Limb (tissue), 2 donors: ENCODE measurements at regions not wholly inside any gene's neighbourhood (a gene's known extent, or its start where the extent isn't known, plus 50 kb on each side); places are given as distances from the start of the nearest gene placed in this dataset.

Source experiments
- DNase-seq, 2 donors: peaks; one replicate each; pipeline ENCODE4 v3.0.0-alpha.2; 2016; ENCODE audit errors: extremely low spot score in 2 of 2

DNA sequence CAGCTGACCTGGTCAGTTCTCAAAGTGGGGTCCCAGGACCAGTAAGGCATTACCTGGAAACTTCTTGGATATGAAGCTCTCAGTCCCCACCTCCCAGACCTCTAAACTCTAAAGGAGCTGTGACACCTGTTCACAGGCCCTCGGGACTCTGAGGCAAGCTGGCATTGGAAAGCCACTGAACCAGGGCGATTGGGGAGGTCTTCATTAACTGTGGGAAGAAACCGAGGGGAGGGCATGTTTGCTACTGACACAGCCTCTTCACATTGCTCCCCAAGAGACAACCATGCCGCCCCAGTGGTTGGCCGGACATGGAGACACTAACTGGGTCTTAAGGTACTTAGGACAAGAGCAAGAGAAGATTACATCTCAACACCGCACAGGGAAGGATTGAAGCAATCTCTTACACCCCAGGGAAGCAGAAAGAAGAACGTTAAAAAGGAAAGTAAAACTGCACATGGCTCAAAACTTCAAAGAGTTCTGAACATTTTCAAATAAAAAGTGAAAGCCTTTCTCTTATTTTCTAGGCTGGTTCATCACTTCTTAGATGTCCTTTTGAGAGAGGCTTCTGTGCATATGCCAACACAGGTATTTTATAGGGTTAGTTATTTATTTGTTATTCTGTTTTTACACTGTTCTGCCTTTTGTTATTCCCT, 210.0 kb upstream of the CST7 start:
- DNase-seq, result no peak

DNA sequence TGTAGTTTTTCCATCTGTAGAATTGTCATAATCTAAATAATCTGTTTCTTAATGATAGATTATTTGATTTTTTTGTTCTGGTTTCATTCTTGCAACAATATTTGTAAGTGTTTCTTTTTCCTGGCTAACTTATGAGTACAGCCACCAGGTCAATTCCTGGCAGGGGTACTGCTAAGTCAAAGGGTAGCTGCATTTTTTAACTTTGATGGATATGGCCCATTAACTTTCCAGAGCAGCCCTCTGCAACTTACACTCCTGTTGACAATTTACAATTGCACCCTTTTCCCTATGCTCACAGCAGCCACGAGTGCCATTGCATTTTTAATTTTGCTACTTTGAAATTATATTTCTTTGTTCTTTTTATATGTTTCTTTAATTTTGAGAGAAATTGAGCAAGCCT, 209.3 kb upstream of the CST7 start:
- DNase-seq, result no peak

DNA sequence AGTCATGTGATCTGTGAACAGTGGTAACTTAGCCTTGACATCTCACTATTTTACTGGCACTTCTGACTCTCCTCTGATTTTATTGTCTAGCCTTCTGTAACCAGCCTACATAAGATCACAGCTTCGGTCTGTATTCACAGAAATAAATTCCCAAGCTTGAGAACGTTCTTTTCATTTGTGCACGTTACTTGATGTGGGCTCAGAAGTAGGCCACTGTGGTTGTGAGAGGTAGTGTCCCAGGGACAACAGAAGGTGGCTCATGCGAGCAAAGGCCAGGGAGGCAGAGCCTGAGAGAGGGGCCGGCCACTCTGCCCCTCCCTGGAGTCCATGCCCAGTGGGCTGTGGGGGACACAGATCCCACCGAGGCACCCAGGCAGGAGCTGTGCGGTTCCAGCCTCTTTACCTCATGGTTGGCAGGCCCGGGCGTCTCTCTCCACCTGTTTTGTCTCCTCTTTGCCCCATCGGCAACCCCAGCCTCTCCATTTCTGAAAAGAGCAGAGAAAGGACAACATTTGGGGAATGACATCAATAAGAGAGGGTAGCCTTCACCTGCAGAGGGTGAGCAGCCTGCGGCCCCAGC, 207.5 kb upstream of the CST7 start:
- no peak for DNase-seq

GRCh38 chr20:24742436-24742835, 206.6 kb upstream of the CST7 start:
- DNase-seq, result no peak

GRCh38 chr20:24742989-24743388, 206.1 kb upstream of the CST7 start:
- DNase-seq, result no peak

- no peak for DNase-seq
These were observed 205.4 kb upstream of the CST7 start for GRCh38 chr20:24743641-24744040.

- DNase-seq, result no peak
These were observed 204.3 kb upstream of the CST7 start for GRCh38 chr20:24744747-24745146.

DNA sequence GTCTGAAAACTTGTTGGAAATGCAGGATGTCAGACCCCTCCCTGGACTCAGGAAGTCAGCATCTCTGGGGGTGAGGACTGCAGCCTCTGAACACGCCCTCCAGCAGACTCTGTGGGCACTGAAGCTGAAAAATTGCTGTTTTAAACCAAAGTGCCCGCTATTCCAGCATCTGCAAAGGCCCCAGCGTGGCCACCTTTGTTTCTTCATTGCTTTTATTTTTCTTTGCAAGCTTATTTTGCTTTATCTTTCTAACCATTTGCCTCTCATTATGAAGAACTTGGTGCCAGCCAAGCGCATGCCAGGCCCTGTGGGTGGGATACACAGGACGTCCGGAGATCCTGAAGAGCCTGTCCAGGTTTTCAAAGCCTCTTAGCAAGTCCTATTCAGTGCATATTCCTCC, 203.9 kb upstream of the CST7 start:
- no peak for DNase-seq

DNA sequence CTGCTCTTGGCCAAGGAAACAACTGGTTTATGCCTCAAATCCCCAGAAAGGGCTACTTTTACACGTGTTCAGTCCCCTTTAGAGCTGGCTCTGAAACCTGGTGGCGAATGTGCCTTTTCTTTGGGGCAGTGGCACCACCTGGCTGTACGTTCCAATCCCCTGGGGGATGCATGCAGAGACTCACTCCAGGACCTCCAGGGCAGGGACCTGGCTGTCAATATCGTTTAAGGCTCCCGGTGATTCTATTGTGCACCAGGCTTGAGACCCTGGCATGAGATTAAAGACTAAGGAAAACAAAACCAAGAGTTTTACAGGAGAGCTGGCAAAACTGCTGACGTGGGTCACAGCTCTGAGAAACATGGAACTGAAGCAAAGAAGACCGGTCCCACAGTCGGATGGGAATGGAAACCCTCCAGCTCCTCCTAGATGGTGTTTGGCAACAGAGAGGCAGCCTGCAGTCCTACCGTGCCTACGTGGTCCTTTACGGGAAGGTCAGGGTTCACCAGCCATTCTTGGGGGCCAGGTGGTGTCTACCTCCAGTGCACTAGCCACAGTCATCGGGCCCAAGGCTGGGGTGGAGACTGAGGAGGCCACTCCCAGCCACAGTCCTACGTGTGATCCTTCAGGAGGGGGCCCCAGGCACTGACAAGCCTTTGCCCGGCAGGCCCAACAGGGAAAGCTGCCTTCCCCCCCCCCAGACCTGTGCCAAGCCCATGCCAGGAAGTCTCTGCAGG, 203.3 kb upstream of the CST7 start:
- DNase-seq, result peak in 1 of 2 donors; percentile 19

DNA sequence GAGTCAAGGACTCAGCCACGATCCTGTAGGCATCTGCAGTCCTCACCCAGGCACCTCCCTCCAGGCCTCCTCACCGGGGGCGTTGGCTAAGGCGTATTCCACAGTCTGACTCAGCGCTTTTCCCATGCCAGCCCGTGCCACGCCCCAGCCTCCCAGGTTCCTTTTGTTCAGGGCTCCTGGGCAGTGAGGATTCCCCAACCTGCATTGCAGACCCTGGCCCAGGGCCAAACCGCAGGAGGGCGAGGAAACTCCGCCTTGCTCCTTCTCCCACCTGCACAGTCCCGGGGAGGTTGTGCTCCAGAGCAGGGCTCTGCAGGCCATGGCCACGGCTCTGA, 202.8 kb upstream of the CST7 start:
- DNase-seq, result peak in 1 of 2 donors; percentile 30

DNA sequence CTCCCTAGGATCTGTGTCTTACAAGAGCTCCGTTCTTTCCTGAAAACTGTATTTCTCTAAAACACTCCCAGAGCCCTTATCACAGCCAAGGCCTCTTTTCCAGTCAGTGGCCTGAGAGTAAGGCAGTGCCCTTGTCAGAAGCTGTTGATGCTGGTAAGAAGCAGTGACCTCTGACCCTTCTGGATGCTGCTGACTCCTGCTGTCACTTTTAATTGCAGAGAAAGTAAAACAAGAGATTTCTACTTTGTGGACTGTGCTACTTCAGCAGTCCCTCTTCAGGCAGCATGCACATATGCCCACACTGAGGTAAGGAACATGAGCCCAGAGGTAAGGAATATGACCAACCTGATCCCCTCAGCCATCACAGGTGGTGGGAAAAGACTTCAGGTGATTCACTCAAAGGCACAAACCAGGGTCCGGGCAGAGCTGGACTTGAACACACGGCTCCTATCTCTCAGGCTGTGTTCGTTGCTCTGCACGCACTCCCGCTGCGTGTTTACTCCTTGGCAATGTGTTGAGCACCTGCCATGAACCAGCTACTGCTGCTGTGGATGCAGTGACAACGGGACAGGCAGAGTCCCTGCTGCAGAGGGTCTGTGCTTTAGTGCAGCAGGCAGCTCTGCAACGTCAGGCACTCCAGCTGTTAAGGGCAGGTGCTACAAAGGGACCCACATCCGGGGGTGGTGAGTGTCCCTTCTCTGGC, 201.9 kb upstream of the CST7 start:
- DNase-seq, result peak in 1 of 2 donors; percentile 19

GRCh38 chr20:24747881-24748595, 201.0 kb upstream of the CST7 start:
- peak in 1 of 2 donors; percentile 18 for DNase-seq

DNA sequence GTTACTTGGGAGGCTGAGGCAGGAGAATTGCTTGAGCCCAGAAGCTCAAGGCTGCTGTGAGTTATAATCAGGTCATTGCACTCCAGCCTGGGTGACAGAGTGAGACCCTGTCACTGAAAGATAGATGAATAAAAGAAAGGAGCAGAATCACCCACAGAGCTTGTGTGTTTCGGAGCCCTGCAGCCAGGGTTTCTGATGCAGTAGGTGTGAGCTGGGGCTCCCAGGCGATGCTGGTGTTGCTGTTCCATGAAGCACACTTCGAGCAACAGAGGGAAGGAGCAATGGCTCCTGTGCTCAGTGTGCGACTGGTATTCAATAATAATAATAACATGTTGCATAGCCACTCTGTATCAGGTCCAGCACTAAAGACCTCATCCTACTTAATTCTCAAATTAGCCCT, 197.5 kb upstream of the CST7 start:
- no peak for DNase-seq

- no peak for DNase-seq
These were observed 196.5 kb upstream of the CST7 start for GRCh38 chr20:24752612-24753011.

DNA sequence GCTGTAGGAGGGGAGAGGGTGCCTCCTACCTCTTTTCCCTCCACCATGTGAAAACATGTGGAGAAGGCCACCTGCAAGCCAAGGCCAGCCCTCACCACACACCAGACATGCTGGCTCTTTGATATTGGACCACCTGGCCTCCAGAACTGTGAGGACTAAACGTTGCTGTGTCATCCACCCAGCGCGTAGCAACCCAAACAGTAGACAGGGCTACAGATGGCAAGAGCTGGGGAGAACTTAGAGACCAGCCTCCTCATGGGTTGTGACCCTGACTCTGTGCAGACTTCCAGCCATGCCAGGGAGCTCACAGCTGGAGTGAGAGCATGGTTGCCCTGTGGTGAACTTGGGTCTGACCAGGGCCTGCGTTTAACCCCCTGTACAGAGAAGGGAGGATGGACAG, 195.9 kb upstream of the CST7 start:
- DNase-seq, result no peak

- peak in 1 of 2 donors; percentile 19 for DNase-seq
These were observed 194.4 kb upstream of the CST7 start for GRCh38 chr20:24754691-24755090.

DNA sequence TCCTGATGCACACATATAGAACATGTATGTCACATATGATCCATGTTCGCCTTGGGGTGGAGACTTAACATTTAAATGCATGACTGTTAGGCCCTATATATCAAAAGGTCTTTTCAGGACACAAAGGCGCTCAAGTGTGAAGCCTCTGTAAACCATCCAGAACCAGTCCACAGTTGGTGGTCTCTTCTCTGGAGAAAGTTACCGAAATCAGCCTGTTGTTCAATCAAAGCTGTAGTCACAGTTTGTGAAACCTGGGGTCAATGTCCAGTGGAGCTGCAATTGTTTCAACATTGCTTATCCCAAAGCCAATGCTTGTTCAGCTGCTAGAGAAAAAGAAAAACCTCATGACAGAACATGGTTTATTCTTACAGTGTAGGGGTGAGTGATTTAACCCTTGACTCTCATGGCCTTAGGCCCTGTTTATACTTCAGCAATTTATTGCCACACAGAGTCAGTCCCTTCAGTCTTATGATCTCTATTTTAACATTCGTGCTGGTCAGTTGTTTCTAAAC, 193.6 kb upstream of the CST7 start:
- no peak for DNase-seq

DNA sequence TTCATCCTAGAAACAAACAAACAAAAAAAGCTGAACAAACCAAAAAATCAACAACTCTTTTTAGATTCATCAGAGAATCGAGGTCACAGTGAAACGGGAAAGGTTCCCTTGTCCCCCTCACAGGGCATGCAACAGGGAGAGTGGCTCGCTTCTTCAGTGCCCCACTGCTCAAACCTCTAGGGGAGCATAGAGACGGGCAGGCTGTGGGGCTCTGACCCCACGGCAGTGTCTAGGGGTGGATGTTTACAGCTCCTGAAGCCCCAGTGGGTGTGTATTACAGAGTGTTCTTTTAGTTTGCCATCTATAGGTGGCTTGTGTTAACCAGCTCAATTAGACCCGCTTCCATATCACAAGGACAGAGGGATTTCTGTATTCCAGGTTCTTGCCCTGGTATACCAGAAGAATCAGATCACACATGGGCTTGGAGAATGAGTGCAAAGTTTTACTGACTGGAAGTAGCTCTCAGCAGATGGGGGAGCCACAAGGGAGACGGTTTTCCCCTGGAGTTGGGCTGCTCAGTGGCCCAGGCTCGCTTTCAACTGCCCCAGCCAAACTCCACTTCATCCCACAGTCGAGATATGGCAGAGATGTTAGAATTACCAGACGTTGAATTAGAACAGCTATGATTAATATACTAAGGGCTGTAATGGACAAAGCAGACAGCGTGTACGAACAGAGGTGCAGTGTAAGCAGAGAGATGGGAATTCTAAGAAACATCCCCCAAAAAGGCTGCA, 192.6 kb upstream of the CST7 start:
- peak in 1 of 2 donors; percentile 16 for DNase-seq

GRCh38 chr20:24761220-24762065, 187.6 kb upstream of the CST7 start:
- peak in 1 of 2 donors; percentile 17 for DNase-seq

DNA sequence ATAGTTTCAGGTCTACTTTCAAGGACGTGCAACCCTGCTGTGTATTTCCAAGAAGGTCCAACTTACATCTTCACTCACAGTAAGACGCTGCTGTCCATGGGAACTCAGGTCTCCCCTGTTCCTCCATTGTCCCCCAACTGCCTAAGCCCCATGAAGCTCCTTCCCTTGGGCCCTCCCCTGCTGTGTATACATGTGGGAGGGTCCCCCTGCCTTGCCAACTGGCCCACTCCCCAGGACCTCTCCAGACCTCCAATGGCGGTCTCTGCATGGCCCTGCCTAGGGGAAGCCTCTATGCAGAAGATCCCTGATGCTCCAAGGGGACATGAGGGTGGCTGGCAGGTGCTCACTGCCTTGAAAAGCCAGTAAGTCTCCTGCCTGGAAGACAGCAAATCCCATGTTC, 186.7 kb upstream of the CST7 start:
- peak in 1 of 2 donors; percentile 21 for DNase-seq
